Testis (tissue), 2 donors: ENCODE measurements at regions not wholly inside any gene's neighbourhood (a gene's known extent, or its start where the extent isn't known, plus 50 kb on each side); places are given as distances from the start of the nearest gene placed in this dataset.

ENCODE experiments used
- CTCF ChIP-seq, 3 experiments: fragments of 450-650 bp in 2 of 3; fragments of 200-600 bp in 1 of 3; sonication (generic) in 1 of 3; IDR thresholded peaks; one replicate each; pipeline ENCODE4 v1.5.1; 2016 to 2019; ENCODE audit warnings: antibody characterized with exemption in 3 of 3, mild to moderate bottlenecking in 2 of 3, moderate library complexity in 1 of 3
- POLR2A ChIP-seq: fragments of 450-650 bp; IDR thresholded peaks from one replicate; pipeline ENCODE4 v1.6.1; 2017; ENCODE audit warnings: antibody characterized with exemption, mild to moderate bottlenecking, moderate library complexity

GRCh38 chr20:39299783-39300182 lies 337.6 kb downstream of the DHX35 start:
- TF ChIP-seq CTCF (IDR thresholded peaks at IDR 0.05) = no peak
- no peak for TF ChIP-seq POLR2A
